ENCODE measurements at regions not wholly inside any gene's neighbourhood (a gene's known extent, or its start where the extent isn't known, plus 50 kb on each side); places are given as distances from the start of the nearest gene placed in this dataset.
"Not testable (repeated sequence)": the region's sequence is repeated elsewhere in the genome, so short reads cannot be mapped to it uniquely, and the experiment has no call there.

GRCh38 chr4:19286924-19287323, 964.8 kb upstream of the SLIT2 start:
- DNase-seq (ENCODE audit: low spot score): no peak
- ATAC-seq: no peak

DNA sequence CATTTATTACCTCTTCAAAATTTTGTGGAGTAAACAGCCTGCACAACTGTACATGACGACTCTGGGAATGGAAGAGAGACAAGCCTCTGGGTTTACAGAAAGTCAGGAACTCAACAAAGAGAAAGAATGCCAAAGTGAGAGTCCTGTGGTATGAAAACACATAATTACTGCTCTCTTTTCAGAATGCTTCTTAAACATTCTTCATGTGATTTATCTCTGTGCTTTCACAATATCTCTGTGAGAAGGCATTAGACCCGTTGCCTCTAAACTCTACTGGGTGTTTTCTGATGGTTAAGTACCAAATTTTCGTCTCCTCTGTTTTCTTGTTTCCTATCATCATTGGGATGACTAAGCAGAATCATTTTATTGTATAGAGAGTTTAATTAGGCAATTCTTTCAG, 966.6 kb upstream of the SLIT2 start:
- ATAC-seq (no peak), DNase-seq (ENCODE audit: low spot score) (no peak)

GRCh38 chr4:19278665-19279064, 973.0 kb upstream of the SLIT2 start:
- no peak for ATAC-seq

DNA sequence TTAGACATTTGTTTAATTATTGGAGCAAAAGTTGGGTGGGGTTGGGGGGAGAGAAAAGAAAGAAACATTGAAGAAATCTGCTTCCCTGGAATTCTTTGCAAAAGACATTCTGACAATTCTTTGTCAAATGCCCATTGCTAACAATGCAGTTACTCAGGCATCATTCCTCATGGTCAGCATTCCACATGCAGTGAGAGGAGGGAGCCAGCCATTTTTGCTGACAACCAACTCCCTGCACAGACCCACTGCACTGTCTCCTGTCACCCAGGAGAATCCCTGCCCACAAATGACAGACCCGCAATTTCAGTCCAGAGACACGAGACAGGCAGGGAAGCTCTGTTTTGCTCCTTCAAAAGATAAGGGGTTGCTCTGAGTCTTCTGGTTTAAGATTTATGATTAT, 985.1 kb upstream of the SLIT2 start:
- DNase-seq (ENCODE audit: low spot score) (no peak), ATAC-seq (no peak)

More at GRCh38 chr4:19278665-19279064, 973.0 kb upstream of the SLIT2 start:
- no peak for DNase-seq (ENCODE audit: low spot score)

DNA sequence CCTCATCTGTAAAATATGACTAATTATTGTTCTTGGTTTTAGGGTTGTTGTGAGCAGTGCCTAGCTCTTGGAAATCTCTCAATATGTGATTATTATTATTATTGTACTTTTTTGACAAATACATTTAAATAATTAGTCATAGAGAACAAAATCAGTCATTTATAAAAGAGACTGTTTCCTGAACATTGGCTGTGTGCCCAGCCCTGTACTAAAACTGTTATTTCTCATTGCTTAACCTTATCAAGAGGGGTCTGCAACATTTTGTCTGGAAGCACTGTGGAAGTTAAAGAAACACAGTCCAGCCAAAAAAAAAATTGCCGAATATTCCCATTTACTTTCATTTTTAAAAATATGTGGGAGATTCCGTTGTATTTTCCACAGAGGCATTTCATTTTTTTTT, 989.2 kb upstream of the SLIT2 start:
- ATAC-seq (no peak), DNase-seq (ENCODE audit: low spot score) (no peak)

GRCh38 chr4:19260346-19260745, 991.4 kb upstream of the SLIT2 start:
- ATAC-seq (no peak), DNase-seq (ENCODE audit: low spot score) (no peak)

DNA sequence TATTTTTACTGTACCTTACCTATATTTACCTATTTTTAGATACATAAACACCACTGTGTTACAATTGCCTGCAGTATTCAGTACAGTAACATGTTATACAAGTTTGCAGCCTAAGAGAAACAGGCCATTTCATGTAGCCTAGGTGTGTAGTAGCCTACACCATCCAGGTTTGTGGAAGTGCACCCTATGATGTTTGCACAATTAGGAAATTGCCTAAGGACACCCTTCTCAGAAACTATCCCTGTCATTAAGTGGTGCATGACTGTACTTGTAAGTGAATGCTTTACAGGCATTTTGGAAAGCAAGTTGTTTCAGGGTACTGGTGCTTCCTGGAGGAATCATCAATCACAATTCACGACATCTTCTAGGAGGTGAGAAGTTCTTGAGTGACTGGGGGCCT, 991.8 kb upstream of the SLIT2 start:
- ATAC-seq: no peak
- DNase-seq (ENCODE audit: low spot score): no peak

GRCh38 chr4:19256823-19257222, 994.9 kb upstream of the SLIT2 start:
- DNase-seq (ENCODE audit: low spot score): no peak
- ATAC-seq: no peak

- no peak for DNase-seq (ENCODE audit: low spot score)
- ATAC-seq: no peak
These were observed 997.2 kb upstream of the SLIT2 start for GRCh38 chr4:19254486-19254885.

GRCh38 chr4:19248023-19248422, 1003.7 kb upstream of the SLIT2 start:
- DNase-seq (ENCODE audit: low spot score) (no peak), ATAC-seq (no peak)

DNA sequence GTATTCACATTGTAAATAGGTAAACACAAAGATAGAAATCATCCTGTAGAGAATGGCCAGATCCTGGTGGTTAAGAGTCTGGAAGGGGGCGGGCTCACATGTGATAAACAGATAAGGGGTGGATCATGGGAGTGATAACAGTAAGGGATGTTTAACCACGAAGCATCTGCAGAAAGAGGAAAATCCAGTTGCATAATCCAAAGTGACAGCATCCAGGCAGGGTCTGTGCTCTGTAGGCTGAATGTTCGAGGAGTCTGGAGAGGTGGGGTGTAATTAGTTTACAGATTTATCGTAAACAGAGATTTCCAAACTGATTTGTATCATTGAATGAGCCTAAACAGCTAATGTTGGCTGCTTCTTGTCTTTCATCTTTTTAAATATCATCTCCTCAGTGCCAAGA, 1009.8 kb upstream of the SLIT2 start:
- DNase-seq (ENCODE audit: low spot score) (no peak), ATAC-seq (no peak)

DNA sequence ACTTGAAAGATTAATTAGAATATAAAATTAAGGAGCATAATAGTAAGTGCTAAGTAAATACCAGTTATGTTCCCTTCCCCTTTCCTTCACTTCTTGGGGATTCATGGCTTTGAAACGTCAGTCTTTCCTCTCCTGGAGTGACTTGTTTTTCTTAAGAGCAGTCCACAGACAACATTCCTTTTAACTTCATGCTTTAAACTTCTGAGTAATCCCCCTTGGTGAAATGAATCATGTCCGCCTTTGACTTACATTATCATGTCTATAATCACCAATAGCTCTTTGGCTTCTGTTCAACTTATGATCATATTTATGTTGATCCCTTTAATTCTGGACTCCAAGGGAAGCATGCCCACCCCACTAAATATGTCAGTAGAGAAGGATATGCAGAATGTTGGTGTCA, 1012.1 kb upstream of the SLIT2 start:
- ATAC-seq: no peak
- no peak for DNase-seq (ENCODE audit: low spot score)

DNA sequence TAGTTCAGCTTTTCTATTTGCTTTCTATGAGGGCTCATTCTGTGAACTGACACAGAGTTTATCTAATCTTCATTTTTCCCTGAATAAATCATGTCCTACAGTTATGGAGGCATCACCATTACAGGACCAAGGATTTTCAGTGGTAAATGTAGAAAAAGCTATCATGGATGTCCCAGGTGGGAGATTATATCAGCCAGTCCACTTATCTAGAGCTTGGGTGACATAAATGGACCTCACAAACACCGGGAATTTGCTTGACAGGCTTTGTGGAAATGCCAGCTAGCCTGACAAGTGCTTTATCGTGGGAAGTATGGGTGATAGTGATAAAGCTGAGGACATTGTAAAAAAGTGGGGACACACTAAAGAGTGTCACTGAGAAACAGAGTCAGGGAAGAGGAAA, 1015.2 kb upstream of the SLIT2 start:
- DNase-seq (ENCODE audit: low spot score) (no peak), ATAC-seq (no peak)

GRCh38 chr4:19230906-19231545, 1020.7 kb upstream of the SLIT2 start:
- no peak for DNase-seq (ENCODE audit: low spot score)
- ATAC-seq: no peak

- no peak for ATAC-seq
- DNase-seq (ENCODE audit: low spot score): no peak
These were observed 1024.0 kb upstream of the SLIT2 start for GRCh38 chr4:19227701-19228100.

DNA sequence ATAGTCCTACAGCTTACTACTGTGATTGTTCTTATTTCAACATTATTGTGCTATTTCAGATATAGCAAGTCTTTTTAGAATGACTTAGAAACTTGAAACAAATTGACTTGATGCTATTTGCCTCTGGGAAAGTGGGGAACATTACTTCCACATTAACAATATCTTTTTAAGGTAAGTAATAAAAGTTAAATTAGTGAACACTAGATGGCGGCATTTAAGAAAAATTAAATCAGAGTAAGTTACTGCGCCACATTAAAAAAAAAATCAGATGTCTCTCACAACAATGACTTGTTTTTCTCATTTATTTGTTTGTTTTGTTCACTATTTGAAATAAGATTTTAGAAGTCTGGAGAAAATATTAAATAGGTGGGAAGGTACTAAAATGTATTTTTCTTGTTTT, 1026.9 kb upstream of the SLIT2 start:
- peak; percentile 67 for ATAC-seq

GRCh38 chr4:19216476-19216875, 1035.2 kb upstream of the SLIT2 start:
- DNase-seq (ENCODE audit: low spot score): no peak
- ATAC-seq: no peak

More for the DNA sequence above, 1026.9 kb upstream of the SLIT2 start:
- DNase-seq (ENCODE audit: low spot score): no peak

DNA sequence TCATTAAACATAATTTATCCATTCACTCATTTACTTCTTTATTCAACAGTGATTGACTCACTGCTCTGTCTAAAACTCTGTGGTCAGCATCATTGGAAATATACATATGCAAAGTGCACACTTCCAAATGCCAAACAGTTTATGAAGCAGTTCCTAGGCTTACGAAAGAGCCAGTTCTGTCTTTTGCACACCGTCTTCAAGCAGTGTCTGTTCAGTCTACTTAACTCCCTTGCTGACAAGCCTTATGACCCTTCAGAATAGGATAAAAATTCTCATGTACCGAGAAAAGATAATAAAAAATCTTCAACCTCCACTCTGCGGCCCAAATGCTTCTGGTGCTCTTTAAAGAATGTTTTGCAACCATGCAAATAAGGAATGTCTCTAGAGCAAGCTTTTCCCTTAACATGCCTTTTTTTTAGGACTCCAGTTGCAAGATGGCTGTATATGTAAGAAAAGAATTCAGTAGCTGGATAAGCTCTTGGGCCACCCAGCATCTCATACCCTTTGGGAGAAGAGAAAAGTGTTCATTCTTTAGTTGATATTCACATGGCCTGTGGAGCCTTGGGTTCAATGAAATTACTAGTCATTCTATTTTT, 1037.0 kb upstream of the SLIT2 start:
- no peak for ATAC-seq

DNA sequence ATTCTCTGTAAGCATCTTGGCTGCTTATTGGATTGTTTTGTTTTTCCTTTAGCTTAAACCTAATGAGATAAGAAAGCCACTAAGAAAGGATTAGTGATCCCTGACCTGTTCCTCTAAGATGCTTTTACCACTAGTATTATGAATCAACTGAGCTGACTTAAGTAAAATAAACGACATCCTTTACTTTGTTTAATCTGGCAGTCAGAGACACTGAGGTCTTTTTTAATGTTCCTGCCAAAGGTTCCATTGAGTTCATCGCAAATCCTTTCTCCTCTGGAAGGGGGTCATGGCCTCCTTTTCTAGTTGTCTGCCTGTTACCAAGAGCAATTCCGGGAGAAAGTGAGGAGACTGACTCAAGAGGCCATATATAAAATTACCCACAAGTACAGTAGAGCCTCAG, 1038.3 kb upstream of the SLIT2 start:
- no peak for ATAC-seq
- no peak for DNase-seq (ENCODE audit: low spot score)

More for the DNA sequence above, 1037.0 kb upstream of the SLIT2 start:
- no peak for DNase-seq (ENCODE audit: low spot score)

DNA sequence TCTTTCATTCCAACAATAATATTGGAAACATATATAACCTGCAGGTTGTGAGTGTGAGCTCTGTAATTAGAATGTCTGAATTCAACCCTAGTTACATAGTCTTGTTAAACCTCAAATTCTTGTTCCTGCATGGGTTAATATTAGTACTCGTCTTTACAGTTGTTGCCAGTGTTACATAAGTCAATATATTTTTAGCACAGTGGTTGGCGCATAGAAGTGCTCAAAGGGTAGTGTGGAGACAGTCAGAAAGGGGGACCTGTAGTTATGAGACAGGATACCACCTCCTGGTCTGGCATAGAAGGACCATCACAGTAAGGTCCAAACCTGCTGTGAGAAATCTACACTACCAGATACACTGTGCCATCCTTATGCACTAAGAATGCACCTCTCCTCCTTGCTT, 1045.9 kb upstream of the SLIT2 start:
- no peak for ATAC-seq
- DNase-seq (ENCODE audit: low spot score): no peak

GRCh38 chr4:19197838-19198237, 1053.9 kb upstream of the SLIT2 start:
- not testable (repeated sequence) for DNase-seq (ENCODE audit: low spot score); ATAC-seq

DNA sequence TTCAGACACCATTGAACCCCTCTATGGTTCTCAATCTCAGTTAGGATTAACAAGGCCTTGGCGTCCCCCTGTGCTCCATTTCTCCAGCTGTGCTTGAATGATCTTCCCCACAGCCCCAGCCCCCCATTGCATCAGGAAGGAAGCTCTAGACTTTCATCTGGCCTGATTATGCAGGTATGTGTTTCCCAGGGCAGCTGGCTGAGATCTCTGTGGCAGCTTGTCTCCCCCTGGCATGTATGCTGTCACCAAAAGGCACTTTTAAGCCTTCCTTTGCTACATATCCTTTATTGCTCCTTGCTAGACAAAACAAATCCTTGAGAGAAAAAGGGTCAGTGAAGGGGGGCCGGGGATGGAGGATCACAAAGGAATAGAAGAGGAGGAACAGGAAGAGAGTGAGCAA, 1056.0 kb upstream of the SLIT2 start:
- ATAC-seq (no peak), DNase-seq (ENCODE audit: low spot score) (no peak)

- ATAC-seq (no peak), DNase-seq (ENCODE audit: low spot score) (no peak)
These were observed 1057.0 kb upstream of the SLIT2 start for GRCh38 chr4:19194672-19195071.

Measured in left lobe of liver (tissue), 2 donors.